PC-3 (cell line): ENCODE measurements at regions not wholly inside any gene's neighbourhood (a gene's known extent, or its start where the extent isn't known, plus 50 kb on each side); places are given as distances from the start of the nearest gene placed in this dataset.

Experiments
- ATAC-seq: fragments of 200-7000 bp; cut with Tn5 transposase; 2 replicates; pipeline ENCODE4 v1.9.1; 2020; ENCODE audit warnings: mild to moderate bottlenecking, moderate library complexity
- BruUV-seq: library from RNA; stranded (reverse); fragments of 400-500 nt; replicated peaks from 2 replicates; lab custom pipeline; 2021; lab: Mats Ljungman, UMichigan
- CTCF ChIA-PET: fragments of 300-600 bp; sonication (Branson Sonifier 250); formaldehyde crosslinking; loops from one replicate; lab custom pipeline; 2022; ENCODE audit warnings: antibody characterized with exemption; lab: Charles Lee
- POLR2A ChIA-PET: fragments of 300-600 bp; sonication (Branson Sonifier 250); formaldehyde crosslinking; loops from one replicate; lab custom pipeline; 2022; ENCODE audit warnings: antibody characterized with exemption; ENCODE audit not compliant: unreplicated experiment; lab: Charles Lee
- DNase-seq: peaks from one replicate; pipeline ENCODE4 v3.0.0-alpha.2; 2015
- H2AFZ ChIP-seq: fragments of 300-600 bp; sonication (generic); 2 replicates; pipeline ENCODE4 v1.6.0; 2016; ENCODE audit warnings: antibody characterized with exemption, low read length
- H3F3A ChIP-seq: fragments of 300-600 bp; sonication (generic); one replicate; pipeline ENCODE4 v1.6.0; 2017; ENCODE audit warnings: antibody characterized with exemption, low read length, control low read depth, mild to moderate bottlenecking; ENCODE audit not compliant: unreplicated experiment
- H3K27ac ChIP-seq: fragments of 300-600 bp; sonication (generic); 2 replicates; pipeline ENCODE4 v1.5.1; 2016; ENCODE audit warnings: mild to moderate bottlenecking, low read length
- H3K27me3 ChIP-seq: fragments of 300-600 bp; sonication (generic); 2 replicates; pipeline ENCODE4 v1.6.1; 2016; ENCODE audit warnings: low read length, mixed read lengths
- H3K36me3 ChIP-seq: fragments of 300-600 bp; sonication (generic); 2 replicates; pipeline ENCODE4 v1.6.1; 2016; ENCODE audit warnings: low read depth, mixed run types, low read length, mixed read lengths
- H3K4me1 ChIP-seq: fragments of 300-600 bp; sonication (generic); 2 replicates; pipeline ENCODE4 v1.5.1; 2016; ENCODE audit warnings: low read length; ENCODE audit not compliant: insufficient read depth
- H3K4me2 ChIP-seq: fragments of 300-600 bp; sonication (generic); 2 replicates; pipeline ENCODE4 v1.6.0; 2016; ENCODE audit warnings: low read length
- H3K4me3 ChIP-seq: fragments of 300-600 bp; sonication (generic); 2 replicates; pipeline ENCODE4 v1.5.1; 2016; ENCODE audit warnings: mild to moderate bottlenecking, low read length, mixed read lengths
- H3K79me2 ChIP-seq: fragments of 300-600 bp; sonication (generic); 2 replicates; pipeline ENCODE4 v1.6.1; 2017; ENCODE audit warnings: low read length, mixed read lengths
- H3K9ac ChIP-seq: fragments of 300-600 bp; sonication (generic); 2 replicates; pipeline ENCODE4 v1.6.0; 2016; ENCODE audit warnings: mild to moderate bottlenecking, low read length
- H3K9me2 ChIP-seq: fragments of 300-600 bp; sonication (generic); replicated peaks from 2 replicates; pipeline ENCODE4 v1.6.1; 2016; ENCODE audit warnings: mixed run types, low read length, mixed read lengths
- H3K9me3 ChIP-seq: fragments of 300-600 bp; sonication (generic); 2 replicates; pipeline ENCODE4 v1.6.1; 2016; ENCODE audit warnings: low read length, mixed read lengths
- H4K20me1 ChIP-seq: fragments of 300-600 bp; sonication (generic); 2 replicates; pipeline ENCODE4 v1.6.1; 2016; ENCODE audit warnings: low read length, mixed read lengths
- CTCF ChIP-seq: fragments of 300-600 bp; sonication (generic); conservative IDR thresholded peaks from 2 replicates; pipeline ENCODE4 v1.5.1; 2017; ENCODE audit warnings: antibody characterized with exemption, low read depth, mild to moderate bottlenecking, low read length
- EZH2 ChIP-seq: fragments of 300-600 bp; sonication (generic); IDR thresholded peaks from one replicate; pipeline ENCODE4 v1.6.1; 2017; ENCODE audit warnings: antibody characterized with exemption, mild to moderate bottlenecking, low read length; ENCODE audit not compliant: unreplicated experiment
- EZH2phosphoT487 ChIP-seq: fragments of 300-600 bp; sonication (generic); IDR thresholded peaks from 2 replicates; pipeline ENCODE4 v1.6.1; 2018; ENCODE audit warnings: mild to moderate bottlenecking, antibody characterized with exemption, low read length, borderline replicate concordance
- intact Hi-C: fragments of 100-400 bp; cut with micrococcal nuclease; formaldehyde crosslinking; loops from 2 replicates; pipeline ENCODE4 v1.9.0; 2023

GRCh38 chr4:181578911-181579310, 664.3 kb upstream of the TENM3 start:
- Histone ChIP-seq H3K79me2 (no peaks in the 10 kb centered on the region), H3F3A (no peaks in the 10 kb centered on the region), H3K4me3 (no peak overlapping the region), H3K4me2 (no peak overlapping the region), H2AFZ (no peak overlapping the region), H3K27me3 (no peaks in the 10 kb centered on the region), H3K27ac (no peak overlapping the region), H3K9me3 (no peaks in the 10 kb centered on the region), H3K9me2 (no peaks in the 10 kb centered on the region), H3K4me1 (no peaks in the 10 kb centered on the region), H3K36me3 (no peaks in the 10 kb centered on the region), H4K20me1 (no peaks in the 10 kb centered on the region), H3K9ac (no peak overlapping the region)
- TF ChIP-seq EZH2phosphoT487 (no peak), CTCF (no peak), EZH2 (no peak)
- CTCF ChIA-PET: no interaction called here
- intact Hi-C loops: no loop called here
- POLR2A ChIA-PET: no interaction called here
- no TSS peak for BruUV-seq
- no peak for DNase-seq
- ATAC-seq: no peak

GRCh38 chr4:181579486-181579885, 663.7 kb upstream of the TENM3 start:
- POLR2A ChIA-PET: no interaction called here
- H4K20me1 ChIP-seq: no peaks in the 10 kb centered on the region
- BruUV-seq: no TSS peak
- H3K27ac ChIP-seq: no peak overlapping the region
- no peaks in the 10 kb centered on the region for H3K9me3 ChIP-seq
- intact Hi-C loops: no loop called here
- no peaks in the 10 kb centered on the region for H3K9me2 ChIP-seq
- H3K27me3 ChIP-seq: no peaks in the 10 kb centered on the region
- no peaks in the 10 kb centered on the region for H3K79me2 ChIP-seq
- no peak for DNase-seq
- no peak overlapping the region for H3K4me2 ChIP-seq
- no peak overlapping the region for H2AFZ ChIP-seq
- H3F3A ChIP-seq: no peaks in the 10 kb centered on the region
- CTCF ChIA-PET: no interaction called here
- H3K4me1 ChIP-seq: no peaks in the 10 kb centered on the region
- H3K9ac ChIP-seq: no peak overlapping the region
- no peak for ATAC-seq
- no peak overlapping the region for H3K4me3 ChIP-seq
- H3K36me3 ChIP-seq: no peaks in the 10 kb centered on the region
- TF ChIP-seq CTCF (no peak), EZH2phosphoT487 (no peak), EZH2 (no peak)

- Histone ChIP-seq H3K9me3 (no peaks in the 10 kb centered on the region), H2AFZ (no peak overlapping the region), H3K79me2 (no peaks in the 10 kb centered on the region), H3K4me3 (no peak overlapping the region), H3K9me2 (no peaks in the 10 kb centered on the region), H3K27me3 (no peaks in the 10 kb centered on the region; the same call in 1 of the 2 replicates), H3K4me1 (no peaks in the 10 kb centered on the region), H3F3A (no peaks in the 10 kb centered on the region), H3K36me3 (no peaks in the 10 kb centered on the region), H3K9ac (no peak overlapping the region), H3K27ac (no peak overlapping the region), H4K20me1 (no peaks in the 10 kb centered on the region), H3K4me2 (no peak overlapping the region)
- BruUV-seq: no TSS peak
- ATAC-seq (no peak), DNase-seq (no peak)
- ChIA-PET POLR2A (no interaction called here), CTCF (no interaction called here)
- intact Hi-C loops: no loop called here
- no peak for TF ChIP-seq EZH2phosphoT487
- no peak for TF ChIP-seq CTCF
- TF ChIP-seq EZH2: no peak
Measured at GRCh38 chr4:181581983-181582382, 661.2 kb upstream of the TENM3 start.
